Bronchial epithelial cell (primary cell): ENCODE measurements at regions not wholly inside any gene's neighbourhood (a gene's known extent, or its start where the extent isn't known, plus 50 kb on each side); places are given as distances from the start of the nearest gene placed in this dataset.

Source experiments
- DNase-seq: peaks from one replicate; pipeline ENCODE4 v3.0.0-alpha.2; 2010; ENCODE audit warnings: low read depth
- FAIRE-seq: peaks from 2 replicates; lab custom pipeline; 2011; peaks lifted over from hg19 to GRCh38; lab: Jason Lieb, UNC
- H3K27me3 ChIP-seq: 2 replicates; pipeline ENCODE4 v1.5.1; 2011; ENCODE audit warnings: low read length; ENCODE audit not compliant: control insufficient read depth, insufficient read depth
- H3K36me3 ChIP-seq: 2 replicates; pipeline ENCODE4 v1.5.1; 2011; ENCODE audit warnings: low read length; ENCODE audit not compliant: control insufficient read depth, insufficient read depth
- H3K4me3 ChIP-seq: 2 replicates; pipeline ENCODE4 v1.5.1; 2011; ENCODE audit warnings: mild to moderate bottlenecking, low read depth, low read length, control low read depth
- CTCF ChIP-seq: IDR thresholded peaks from 2 replicates; pipeline ENCODE4 v1.5.1; 2011; ENCODE audit warnings: mild to moderate bottlenecking, moderate library complexity, low read length, control low read depth, inconsistent platforms; ENCODE audit not compliant: insufficient read depth, severe bottlenecking

- Histone ChIP-seq H3K27me3 (no peaks in the 10 kb centered on the region), H3K36me3 (no peaks in the 10 kb centered on the region), H3K4me3 (no peak overlapping the region)
- DNase-seq (no peak), FAIRE-seq (no peak)
- TF ChIP-seq CTCF, result no peak
These were observed 93.0 kb upstream of the SMLR1 start for GRCh38 chr6:130734161-130734560.

DNA sequence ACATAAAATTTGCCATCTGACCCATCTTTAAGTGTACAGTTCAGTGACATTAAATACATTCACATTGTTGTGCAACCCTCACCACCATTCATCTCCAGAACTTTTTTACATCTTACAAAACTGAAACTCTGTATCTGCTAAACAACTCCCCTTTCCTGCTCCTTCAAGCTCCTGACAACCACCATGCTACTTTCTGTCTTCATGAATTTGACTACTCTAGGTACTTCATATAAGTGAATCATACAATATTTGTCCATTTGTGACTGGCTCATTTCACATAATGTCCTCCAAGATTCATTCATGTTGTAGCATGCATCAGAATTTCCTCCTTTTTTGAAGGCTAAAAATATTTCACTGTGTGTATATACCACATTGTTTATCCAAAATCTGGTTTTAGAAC is 86.9 kb upstream of the SMLR1 start:
- Histone ChIP-seq H3K27me3 (no peaks in the 10 kb centered on the region), H3K36me3 (no peaks in the 10 kb centered on the region), H3K4me3 (no peak overlapping the region)
- DNase-seq, result peak; percentile 66
- FAIRE-seq, result no peak
- no peak for TF ChIP-seq CTCF

DNA sequence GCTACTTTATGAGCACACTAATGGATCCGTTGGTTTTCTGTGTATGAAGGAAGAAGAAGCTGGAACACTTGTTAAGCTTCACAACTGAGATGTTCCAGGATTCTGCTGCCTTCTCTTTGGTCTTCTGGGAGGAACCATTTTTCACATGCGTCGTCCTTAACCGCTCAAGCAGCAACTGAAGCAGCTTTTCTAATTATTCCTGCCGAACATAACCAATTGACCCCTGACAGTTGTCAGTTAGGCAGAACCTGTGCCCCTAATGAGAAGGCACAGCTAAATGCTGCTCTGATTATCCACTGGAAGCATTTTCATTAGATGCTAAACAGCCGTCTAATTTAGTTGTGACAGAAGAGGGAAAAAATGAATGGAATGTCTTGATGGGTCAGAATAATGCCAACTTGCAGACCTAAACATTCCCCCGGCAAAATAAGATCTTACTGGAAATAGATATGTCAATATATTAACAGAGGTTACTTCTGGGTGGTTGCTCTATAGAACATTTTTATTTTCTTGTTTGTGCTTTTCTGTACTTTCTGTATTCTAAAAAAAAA is 85.0 kb upstream of the SMLR1 start:
- FAIRE-seq (no peak), DNase-seq (no peak)
- TF ChIP-seq CTCF, result no peak
- Histone ChIP-seq H3K4me3 (no peak overlapping the region), H3K27me3 (no peaks in the 10 kb centered on the region), H3K36me3 (no peaks in the 10 kb centered on the region)

- no peak overlapping the region for H3K4me3 ChIP-seq
- H3K27me3 ChIP-seq, result no peaks in the 10 kb centered on the region
- TF ChIP-seq CTCF, result no peak
- FAIRE-seq, result no peak
- no peaks in the 10 kb centered on the region for H3K36me3 ChIP-seq
- DNase-seq, result no peak
These were observed 84.0 kb upstream of the SMLR1 start for GRCh38 chr6:130743175-130743574.

- no peak overlapping the region for H3K4me3 ChIP-seq
- no peaks in the 10 kb centered on the region for H3K27me3 ChIP-seq
- no peak for TF ChIP-seq CTCF
- FAIRE-seq, result no peak
- no peaks in the 10 kb centered on the region for H3K36me3 ChIP-seq
- DNase-seq, result no peak
These were observed 82.4 kb upstream of the SMLR1 start for GRCh38 chr6:130744576-130745366.
